NCI-H510A (cell line): ENCODE measurements at regions not wholly inside any gene's neighbourhood (a gene's known extent, or its start where the extent isn't known, plus 50 kb on each side); places are given as distances from the start of the nearest gene placed in this dataset.

ENCODE experiments used
- DNase-seq: peaks from one replicate; lab custom pipeline; 2025; lab: John Stamatoyannopoulos, UW

- DNase-seq = no peak
Measured at GRCh38 chr2:45255563-45255962, 246.3 kb upstream of the SIX2 start.

- no peak for DNase-seq
Measured at GRCh38 chr2:45254025-45254424, 244.8 kb upstream of the SIX2 start.

GRCh38 chr2:45253151-45253550 lies 243.9 kb upstream of the SIX2 start:
- DNase-seq = no peak

GRCh38 chr2:45250176-45250575 lies 240.9 kb upstream of the SIX2 start:
- DNase-seq = no peak

GRCh38 chr2:45248214-45248613 lies 239.0 kb upstream of the SIX2 start:
- no peak for DNase-seq

GRCh38 chr2:45244928-45245327 lies 235.7 kb upstream of the SIX2 start:
- no peak for DNase-seq

- peak; percentile 86 for DNase-seq
Measured at GRCh38 chr2:45242161-45242741, 233.0 kb upstream of the SIX2 start.

GRCh38 chr2:45241061-45241561 lies 231.9 kb upstream of the SIX2 start:
- DNase-seq = no peak

- DNase-seq = no peak
Measured at GRCh38 chr2:45237850-45238542, 228.7 kb upstream of the SIX2 start.

GRCh38 chr2:45237128-45237527 lies 227.9 kb upstream of the SIX2 start:
- DNase-seq = peak; percentile 43

- DNase-seq = no peak
Measured at GRCh38 chr2:45236268-45236667, 227.0 kb upstream of the SIX2 start.

- DNase-seq = no peak
Measured at GRCh38 chr2:45233301-45233700, 224.0 kb upstream of the SIX2 start.

- no peak for DNase-seq
Measured at GRCh38 chr2:45232818-45233217, 223.6 kb upstream of the SIX2 start.

GRCh38 chr2:45229411-45229810 lies 220.2 kb upstream of the SIX2 start:
- DNase-seq = no peak

GRCh38 chr2:45227347-45227746 lies 218.1 kb upstream of the SIX2 start:
- DNase-seq = no peak

GRCh38 chr2:45224993-45225380 lies 215.7 kb upstream of the SIX2 start:
- no peak for DNase-seq

- DNase-seq = no peak
Measured at GRCh38 chr2:45224321-45224992, 215.2 kb upstream of the SIX2 start.

GRCh38 chr2:45223531-45223930 lies 214.3 kb upstream of the SIX2 start:
- DNase-seq = no peak

- DNase-seq = peak; percentile 83
Measured at GRCh38 chr2:45220227-45220626, 211.0 kb upstream of the SIX2 start.

GRCh38 chr2:45218931-45219339 lies 209.7 kb upstream of the SIX2 start:
- DNase-seq = peak; percentile 72

GRCh38 chr2:45218297-45218696 lies 209.0 kb upstream of the SIX2 start:
- no peak for DNase-seq

- DNase-seq = no peak
Measured at GRCh38 chr2:45216118-45216517, 206.9 kb upstream of the SIX2 start.

- no peak for DNase-seq
Measured at GRCh38 chr2:45214550-45214949, 205.3 kb upstream of the SIX2 start.
